Epithelial cell of esophagus (primary cell): ENCODE measurements at regions not wholly inside any gene's neighbourhood (a gene's known extent, or its start where the extent isn't known, plus 50 kb on each side); places are given as distances from the start of the nearest gene placed in this dataset.
"Not testable (repeated sequence)": the region's sequence is repeated elsewhere in the genome, so short reads cannot be mapped to it uniquely, and the experiment has no call there.

Source experiments
- DNase-seq: peaks from one replicate; pipeline ENCODE4 v3.0.0; 2010; ENCODE audit warnings: low read depth
- H3K4me3 ChIP-seq: 2 replicates; pipeline ENCODE4 v1.5.1; 2011; ENCODE audit warnings: mild to moderate bottlenecking, low read length, control low read depth

GRCh38 chr2:89888693-89889092 is 1197.2 kb downstream of the RPIA start:
- not testable (repeated sequence) for H3K4me3 ChIP-seq

DNA sequence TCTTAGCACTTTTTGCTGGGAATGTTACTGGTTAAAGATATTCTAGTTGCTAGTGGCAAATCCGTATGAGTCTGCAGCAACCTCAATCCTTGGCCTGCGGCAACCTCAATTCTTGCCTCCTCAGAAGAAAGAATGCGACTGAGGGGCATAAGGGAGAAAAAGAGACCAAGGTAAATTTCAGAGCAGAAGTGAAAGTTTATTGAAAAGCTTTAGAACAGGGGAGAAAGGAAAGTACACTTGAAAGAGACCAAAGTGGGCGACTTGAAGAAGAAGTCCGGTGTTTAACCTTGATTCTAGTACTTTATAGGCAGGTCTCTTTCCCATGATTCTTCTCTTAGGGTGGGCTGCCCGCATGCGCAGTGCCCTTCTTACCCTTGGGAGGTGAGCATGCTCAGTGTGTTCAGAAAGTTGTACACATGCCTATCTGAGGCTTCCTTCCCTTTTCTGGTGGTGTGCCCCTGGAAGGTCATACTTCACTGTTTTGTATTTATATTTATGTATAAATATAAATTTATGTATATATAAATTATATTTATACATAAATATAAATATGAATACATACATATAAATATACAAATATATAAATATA is 1198.8 kb downstream of the RPIA start:
- H3K4me3 ChIP-seq, result not testable (repeated sequence)

More at GRCh38 chr2:89888693-89889092, 1197.2 kb downstream of the RPIA start:
- not testable (repeated sequence) for DNase-seq

DNA sequence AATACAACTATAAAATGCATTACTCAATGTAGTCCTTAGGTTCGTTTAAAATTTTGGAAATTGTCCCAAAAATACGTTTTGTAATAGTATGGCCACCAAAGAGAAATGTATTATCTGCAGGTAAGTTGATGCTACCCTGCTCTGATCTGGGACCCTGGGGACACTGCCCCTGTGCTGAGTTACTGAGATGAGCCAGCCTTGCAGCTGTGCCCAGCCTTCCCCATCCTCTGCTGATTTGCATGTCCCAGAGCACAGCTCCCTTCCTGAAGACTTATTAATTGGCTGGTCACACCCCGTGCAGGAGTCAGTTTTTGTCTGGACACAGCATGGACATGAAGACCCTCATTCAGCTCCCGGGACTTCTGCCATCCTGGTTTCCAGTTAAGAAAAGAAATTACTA is 1203.5 kb downstream of the RPIA start:
- not testable (repeated sequence) for DNase-seq, H3K4me3 ChIP-seq

More for the DNA sequence above, 1198.8 kb downstream of the RPIA start:
- DNase-seq, result not testable (repeated sequence)

- DNase-seq, H3K4me3 ChIP-seq: not testable (repeated sequence)
Observed at GRCh38 chr2:89895629-89896028, 1204.2 kb downstream of the RPIA start.

GRCh38 chr2:89927018-89927417 is 1235.5 kb downstream of the RPIA start:
- not testable (repeated sequence) for DNase-seq, H3K4me3 ChIP-seq

- DNase-seq, H3K4me3 ChIP-seq: not testable (repeated sequence)
Observed at GRCh38 chr2:89935436-89935835, 1244.0 kb downstream of the RPIA start.

- not testable (repeated sequence) for H3K4me3 ChIP-seq, DNase-seq
Observed at GRCh38 chr2:89936011-89936410, 1244.5 kb downstream of the RPIA start.

DNA sequence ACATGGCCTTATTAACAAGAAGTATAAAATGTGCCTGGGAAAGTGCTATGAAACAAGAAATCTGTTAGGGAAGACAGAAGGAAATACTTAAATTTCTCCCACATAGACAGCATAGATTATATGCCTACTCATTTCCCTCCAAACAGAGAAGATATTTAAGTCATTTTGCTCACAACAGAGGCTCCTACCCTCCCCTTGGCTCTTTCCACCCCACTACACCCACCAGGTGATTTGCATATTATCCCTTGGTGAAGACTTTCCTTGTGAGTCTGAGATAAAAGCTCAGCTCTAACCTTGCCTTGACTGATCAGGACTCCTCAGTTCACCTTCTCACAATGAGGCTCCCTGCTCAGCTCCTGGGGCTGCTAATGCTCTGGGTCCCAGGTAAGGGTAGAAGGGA is 1245.1 kb downstream of the RPIA start:
- DNase-seq, H3K4me3 ChIP-seq: not testable (repeated sequence)

DNA sequence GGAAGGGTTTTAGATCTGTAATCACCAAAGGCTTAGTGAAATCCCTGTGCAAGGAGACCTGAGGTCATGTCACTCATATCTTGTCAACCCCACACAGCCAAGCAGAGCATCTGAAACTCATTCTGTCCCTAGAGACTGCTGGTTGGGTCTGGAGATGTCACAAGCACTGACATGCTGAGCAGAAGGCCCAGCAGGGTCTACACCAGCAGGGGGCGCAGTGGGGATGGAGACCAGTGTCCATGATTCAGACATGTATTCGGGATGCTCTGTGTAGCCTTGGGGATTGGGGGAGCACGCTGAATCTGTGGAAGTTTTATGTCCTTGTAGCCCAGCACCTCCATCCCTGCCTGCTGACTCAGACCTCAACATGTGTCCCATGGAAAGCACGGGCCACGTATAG is 1247.3 kb downstream of the RPIA start:
- DNase-seq, H3K4me3 ChIP-seq: not testable (repeated sequence)

GRCh38 chr2:89944267-89944666 is 1252.8 kb downstream of the RPIA start:
- not testable (repeated sequence) for H3K4me3 ChIP-seq, DNase-seq

GRCh38 chr2:89945004-89945616 is 1253.6 kb downstream of the RPIA start:
- not testable (repeated sequence) for DNase-seq

GRCh38 chr2:89947208-89947815 is 1255.8 kb downstream of the RPIA start:
- DNase-seq, H3K4me3 ChIP-seq: not testable (repeated sequence)

More at GRCh38 chr2:89945004-89945616, 1253.6 kb downstream of the RPIA start:
- not testable (repeated sequence) for H3K4me3 ChIP-seq

DNA sequence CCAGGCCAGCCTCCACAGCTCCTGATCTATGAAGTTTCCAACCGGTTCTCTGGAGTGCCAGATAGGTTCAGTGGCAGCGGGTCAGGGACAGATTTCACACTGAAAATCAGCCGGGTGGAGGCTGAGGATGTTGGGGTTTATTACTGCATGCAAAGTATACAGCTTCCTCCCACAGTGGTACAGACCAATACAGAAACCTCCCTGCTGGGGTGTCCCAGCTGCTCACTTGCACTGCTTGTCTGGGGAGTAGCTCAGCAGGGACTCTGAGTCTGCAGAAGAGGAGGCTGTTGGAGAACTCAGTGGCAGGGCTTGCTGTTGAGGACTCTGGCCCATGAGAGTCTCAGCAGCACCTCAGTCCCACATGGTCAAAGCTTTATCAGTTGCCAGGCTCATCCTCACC is 1256.6 kb downstream of the RPIA start:
- H3K4me3 ChIP-seq, DNase-seq: not testable (repeated sequence)

- H3K4me3 ChIP-seq, DNase-seq: not testable (repeated sequence)
Observed at GRCh38 chr2:89950807-89951206, 1259.3 kb downstream of the RPIA start.

GRCh38 chr2:89957236-89957635 is 1265.8 kb downstream of the RPIA start:
- not testable (repeated sequence) for DNase-seq, H3K4me3 ChIP-seq

DNA sequence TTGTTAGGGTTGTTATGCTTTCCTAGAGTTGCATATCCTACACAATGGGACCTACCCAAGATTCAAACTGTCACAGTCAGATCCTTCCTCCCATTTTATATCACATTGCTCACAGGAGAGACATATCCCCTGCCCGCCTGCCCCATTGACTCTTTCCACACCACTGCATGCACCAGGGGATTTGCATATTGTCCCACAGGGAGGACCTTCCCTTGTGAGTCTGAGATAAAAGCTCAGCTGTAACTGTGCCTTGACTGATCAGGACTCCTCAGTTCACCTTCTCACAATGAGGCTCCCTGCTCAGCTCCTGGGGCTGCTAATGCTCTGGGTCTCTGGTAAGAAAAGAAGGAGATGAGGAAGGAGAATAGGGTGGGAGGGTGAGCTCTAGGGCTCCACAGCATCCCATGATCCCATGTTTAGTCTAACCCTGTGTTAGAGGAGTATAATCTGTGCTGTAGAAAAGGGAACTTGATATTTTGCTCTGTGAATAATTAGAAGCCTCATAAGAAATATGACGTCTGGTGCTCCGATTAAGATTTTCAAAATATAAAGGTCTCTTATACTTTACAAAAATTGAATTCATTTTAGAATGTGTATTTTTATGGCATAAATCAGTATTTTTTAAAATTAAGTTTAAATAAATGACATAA is 1268.4 kb downstream of the RPIA start:
- not testable (repeated sequence) for DNase-seq, H3K4me3 ChIP-seq

- not testable (repeated sequence) for H3K4me3 ChIP-seq, DNase-seq
Observed at GRCh38 chr2:89960570-89960969, 1269.1 kb downstream of the RPIA start.

DNA sequence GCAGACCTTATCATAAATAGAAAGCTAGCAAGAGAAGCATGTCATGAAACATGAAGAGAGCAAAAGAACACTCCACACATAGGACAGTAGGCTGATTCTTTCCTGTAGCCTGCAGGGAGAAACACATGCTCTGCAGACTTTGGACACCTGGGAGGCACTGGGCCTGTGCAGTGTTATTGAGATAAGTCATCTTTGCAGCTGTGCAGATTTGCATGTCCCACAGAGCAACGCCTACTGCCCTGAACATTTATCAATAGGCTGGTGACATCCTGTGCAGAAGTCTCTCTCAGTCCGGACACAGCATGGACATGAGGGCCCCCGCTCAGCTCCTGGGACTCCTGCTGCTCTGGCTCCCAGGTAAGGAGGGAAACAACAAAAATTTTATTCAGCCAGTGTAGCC is 1277.1 kb downstream of the RPIA start:
- DNase-seq, H3K4me3 ChIP-seq: not testable (repeated sequence)

DNA sequence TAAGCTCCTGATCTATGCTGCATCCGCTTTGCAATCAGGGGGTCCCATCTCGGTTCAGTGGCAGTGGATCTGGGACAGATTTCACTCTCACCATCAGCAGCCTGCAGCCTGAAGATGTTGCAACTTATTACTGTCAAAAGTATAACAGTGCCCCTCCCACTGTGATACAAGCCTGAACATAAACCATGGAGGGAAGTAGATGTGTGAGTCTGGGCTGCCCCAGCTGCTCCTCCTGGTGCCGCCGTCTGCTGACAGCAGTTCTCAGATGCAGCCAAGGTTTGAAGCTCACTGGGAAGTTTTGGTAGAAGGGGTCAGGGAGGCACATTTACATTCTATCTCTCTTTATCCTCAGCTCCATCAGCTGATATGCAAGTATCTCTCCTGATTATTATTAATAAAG is 1277.7 kb downstream of the RPIA start:
- H3K4me3 ChIP-seq, DNase-seq: not testable (repeated sequence)

DNA sequence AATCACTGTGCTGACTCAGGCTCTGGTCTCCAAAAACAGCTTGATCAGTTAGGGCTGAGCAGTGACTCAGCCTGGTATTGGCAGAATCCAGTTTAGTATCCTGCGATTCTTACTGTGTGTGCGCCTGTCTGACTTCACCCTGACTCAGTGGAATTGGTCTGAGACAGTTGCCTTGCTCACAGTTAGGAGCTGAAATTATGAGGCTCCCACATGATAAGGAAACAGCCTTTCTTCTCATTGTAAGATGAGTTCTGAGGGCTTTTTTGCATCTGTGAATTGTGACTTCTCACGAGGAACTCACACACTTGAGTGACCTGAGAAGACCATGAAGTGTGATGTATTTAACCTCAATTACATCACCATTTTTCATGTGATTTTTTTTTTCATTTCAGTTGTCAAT is 1282.4 kb downstream of the RPIA start:
- H3K4me3 ChIP-seq, DNase-seq: not testable (repeated sequence)
